Activated CD4-positive, alpha-beta memory T cell treated with anti-CD3 and anti-CD28 coated beads for 36 hours (primary cell): ENCODE measurements at regions not wholly inside any gene's neighbourhood (a gene's known extent, or its start where the extent isn't known, plus 50 kb on each side); places are given as distances from the start of the nearest gene placed in this dataset.

Experiments
- CTCF ChIA-PET: fragments of 350-600 bp; sonication (Branson Sonifier 250); formaldehyde crosslinking; loops from one replicate; lab custom pipeline; 2021; ENCODE audit warnings: antibody characterized with exemption, inconsistent platforms; lab: Charles Lee
- POLR2A ChIA-PET: fragments of 350-600 bp; sonication (Branson Sonifier 250); formaldehyde crosslinking; loops from one replicate; lab custom pipeline; 2021; ENCODE audit warnings: antibody characterized with exemption; lab: Charles Lee
- DNase-seq: peaks from one replicate; pipeline ENCODE4 v3.0.0-alpha.2; 2020
- H3K27ac Mint-ChIP-seq: one replicate; pipeline ENCODE4 v1.8.0; 2021; ENCODE audit warnings: mixed read lengths
- H3K27me3 Mint-ChIP-seq: one replicate; pipeline ENCODE4 v1.8.0; 2021; ENCODE audit warnings: mixed read lengths
- H3K36me3 Mint-ChIP-seq: one replicate; pipeline ENCODE4 v1.8.0; 2021; ENCODE audit warnings: mixed read lengths
- H3K4me1 Mint-ChIP-seq: one replicate; pipeline ENCODE4 v1.8.0; 2021; ENCODE audit warnings: low read depth, mixed read lengths
- H3K4me3 Mint-ChIP-seq: one replicate; pipeline ENCODE4 v1.8.0; 2021; ENCODE audit warnings: mild to moderate bottlenecking, mixed read lengths
- H3K9me3 Mint-ChIP-seq: one replicate; pipeline ENCODE4 v1.8.0; 2021; ENCODE audit warnings: mixed read lengths
- intact Hi-C: fragments of 100-400 bp; cut with micrococcal nuclease; formaldehyde crosslinking; loops from one replicate; pipeline ENCODE4 v1.15.1; 2023

DNA sequence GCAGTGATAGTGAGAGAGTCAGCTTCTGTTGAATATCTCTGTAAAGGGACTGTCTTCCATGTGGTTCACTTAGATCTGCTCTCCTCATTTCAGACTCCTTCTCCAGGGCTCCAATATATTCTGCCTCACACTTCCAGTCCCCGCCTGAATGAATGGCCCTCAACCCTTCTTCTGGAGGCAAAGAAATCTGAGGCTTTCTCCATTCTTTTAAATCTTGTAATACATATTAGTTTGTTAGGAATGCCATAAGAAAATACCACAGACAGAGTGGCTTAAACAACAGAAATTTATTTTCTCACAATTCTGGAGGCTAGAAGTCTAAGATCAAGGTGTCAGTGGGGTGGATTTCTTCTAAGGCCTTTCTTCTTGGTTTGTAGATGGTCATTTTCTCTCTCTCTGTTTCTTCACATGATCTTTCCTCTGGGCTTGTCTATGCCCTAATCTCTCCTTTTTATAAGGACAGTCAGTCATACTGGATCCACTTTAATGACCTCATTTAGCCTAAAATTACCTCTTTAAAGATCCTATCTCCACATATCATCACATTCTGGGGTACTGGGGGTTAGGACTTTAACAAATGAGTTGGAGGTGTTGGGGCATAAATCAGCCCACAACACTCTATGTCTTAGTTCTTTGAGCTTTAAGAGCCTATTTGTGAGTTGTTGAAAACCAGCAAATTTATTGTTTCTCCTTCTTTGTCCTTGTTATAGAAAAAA lies 128.5 kb upstream of the KCNK2 start:
- H3K4me1 Mint-ChIP-seq, result no peaks in the 10 kb centered on the region
- ChIA-PET POLR2A (no interaction called here), CTCF (no interaction called here)
- H3K27ac Mint-ChIP-seq, result no peak overlapping the region
- H3K9me3 Mint-ChIP-seq, result no peaks in the 10 kb centered on the region
- H3K27me3 Mint-ChIP-seq, result peaks cover 3% of the 10 kb centered on the region
- no peak overlapping the region for H3K4me3 Mint-ChIP-seq
- H3K36me3 Mint-ChIP-seq, result no peaks in the 10 kb centered on the region
- DNase-seq, result no peak
- intact Hi-C loops, result no loop called here

DNA sequence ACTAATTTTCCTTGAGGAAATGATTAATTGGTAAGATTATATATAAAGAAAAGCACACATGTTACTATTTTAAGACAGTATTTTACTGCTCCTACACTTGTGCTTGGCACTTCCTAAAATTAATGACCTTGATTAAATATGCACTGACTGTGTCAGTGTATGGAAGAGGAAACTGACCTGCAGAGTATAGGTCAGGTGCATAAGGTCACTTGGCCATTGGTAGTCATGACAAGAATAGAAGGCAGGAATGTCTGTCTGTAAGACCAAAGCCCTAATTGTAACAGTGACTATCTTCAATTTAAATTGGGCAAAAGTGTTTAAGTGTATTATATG lies 128.0 kb upstream of the KCNK2 start:
- H3K36me3 Mint-ChIP-seq, result no peaks in the 10 kb centered on the region
- no peaks in the 10 kb centered on the region for H3K4me1 Mint-ChIP-seq
- ChIA-PET CTCF (no interaction called here), POLR2A (no interaction called here)
- H3K4me3 Mint-ChIP-seq, result no peak overlapping the region
- intact Hi-C loops, result no loop called here
- H3K9me3 Mint-ChIP-seq, result no peaks in the 10 kb centered on the region
- no peak overlapping the region for H3K27ac Mint-ChIP-seq
- DNase-seq, result no peak
- H3K27me3 Mint-ChIP-seq, result peaks cover 3% of the 10 kb centered on the region

DNA sequence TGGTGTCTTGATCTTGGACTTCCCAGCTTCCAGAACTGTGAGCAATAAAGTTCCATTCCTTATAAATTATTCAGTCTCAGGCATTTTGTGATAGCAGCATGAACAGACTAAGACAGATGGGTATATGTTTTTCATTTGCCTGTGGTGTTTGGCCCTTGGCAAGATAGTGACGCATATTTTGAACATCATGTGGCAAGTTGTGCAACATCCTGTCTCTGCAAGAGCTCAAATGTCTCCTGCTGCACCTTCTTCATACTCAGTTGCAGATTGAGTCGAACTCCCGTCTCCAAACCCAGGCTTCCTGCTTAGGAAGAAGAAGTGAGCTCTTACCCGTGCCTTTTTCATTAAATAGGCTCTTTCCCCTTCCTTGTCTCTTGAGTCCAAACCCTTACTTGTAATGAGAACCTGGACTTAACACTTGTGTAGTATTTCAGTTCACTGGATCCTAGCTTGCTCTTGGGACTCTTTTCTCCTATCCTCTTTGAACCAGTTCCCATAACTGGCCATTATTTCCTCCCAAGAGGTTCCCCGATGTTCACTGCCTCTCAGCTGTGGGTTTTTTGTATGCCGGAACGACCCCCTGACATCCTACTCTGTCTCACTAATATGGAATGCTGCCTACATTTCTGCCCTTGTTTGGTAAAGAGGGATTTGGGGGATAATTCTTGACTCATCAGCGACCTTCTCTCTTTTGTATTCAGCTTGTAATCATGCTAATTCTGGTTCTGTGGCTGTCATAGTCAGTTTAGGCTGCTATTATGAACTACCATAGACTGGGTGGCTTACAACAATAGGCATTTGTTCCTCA lies 125.0 kb upstream of the KCNK2 start:
- H3K27ac Mint-ChIP-seq, result no peak overlapping the region
- intact Hi-C loops, result no loop called here

DNA sequence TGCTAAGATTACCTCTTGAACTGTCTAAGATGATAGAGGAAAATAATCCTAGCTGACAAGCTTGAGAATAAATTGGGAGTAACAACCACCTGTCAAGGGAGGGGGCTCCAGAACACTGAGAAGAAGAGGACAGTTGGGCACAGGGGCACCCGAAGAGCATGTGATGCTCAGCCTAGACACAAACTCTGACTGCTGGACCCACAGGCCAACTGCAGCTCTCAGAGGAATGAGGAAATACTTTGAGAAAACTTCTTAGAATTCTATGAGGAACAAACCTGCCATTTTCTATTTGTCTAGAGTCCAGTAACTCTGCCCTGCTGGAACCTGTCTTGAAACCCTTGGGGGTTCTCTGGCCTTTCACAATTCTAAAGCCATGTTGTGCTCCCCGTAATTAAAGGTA lies 124.1 kb upstream of the KCNK2 start:
- no peak for DNase-seq
- Mint-ChIP-seq H3K27me3 (no peaks in the 10 kb centered on the region), H3K27ac (no peak overlapping the region), H3K36me3 (no peaks in the 10 kb centered on the region), H3K4me1 (no peaks in the 10 kb centered on the region), H3K4me3 (no peak overlapping the region), H3K9me3 (no peaks in the 10 kb centered on the region)
- CTCF ChIA-PET, result no interaction called here
- POLR2A ChIA-PET, result no interaction called here
- intact Hi-C loops, result no loop called here

More for the DNA sequence above, 125.0 kb upstream of the KCNK2 start:
- Mint-ChIP-seq H3K4me1 (no peaks in the 10 kb centered on the region), H3K27me3 (no peaks in the 10 kb centered on the region), H3K4me3 (no peak overlapping the region), H3K36me3 (no peaks in the 10 kb centered on the region), H3K9me3 (no peaks in the 10 kb centered on the region)
- no peak for DNase-seq
- ChIA-PET POLR2A (no interaction called here), CTCF (no interaction called here)

DNA sequence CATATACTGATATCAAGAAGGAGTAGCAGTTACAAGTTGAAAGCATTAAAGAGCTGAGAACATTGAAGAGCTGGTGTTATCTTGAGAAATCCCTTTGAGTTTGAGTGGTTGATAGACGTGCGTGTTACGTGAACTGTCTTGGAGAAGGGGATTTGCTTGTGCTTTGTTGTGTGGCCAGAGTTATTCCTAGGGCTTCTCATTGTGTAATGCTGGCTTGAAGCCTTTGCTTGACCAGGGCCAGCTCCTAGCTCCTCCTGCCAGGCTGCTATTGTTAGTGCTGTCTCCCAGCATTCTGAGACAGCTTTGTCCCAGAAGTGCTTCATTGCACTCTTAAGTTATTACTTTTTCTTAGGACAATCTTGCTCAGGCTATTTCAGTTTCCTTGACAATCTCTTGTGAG lies 116.2 kb upstream of the KCNK2 start:
- Mint-ChIP-seq H3K27me3 (peaks cover 3% of the 10 kb centered on the region), H3K4me1 (no peaks in the 10 kb centered on the region), H3K9me3 (no peaks in the 10 kb centered on the region), H3K36me3 (no peaks in the 10 kb centered on the region), H3K27ac (no peak overlapping the region), H3K4me3 (no peak overlapping the region)
- ChIA-PET CTCF (interaction anchor here (0.9 kb wide), 1 partner anchor 25 kb away, joined by 3 read pairs; no protein-coding TSS in a partner anchor), POLR2A (no interaction called here)
- intact Hi-C loops, result no loop called here
- no peak for DNase-seq

DNA sequence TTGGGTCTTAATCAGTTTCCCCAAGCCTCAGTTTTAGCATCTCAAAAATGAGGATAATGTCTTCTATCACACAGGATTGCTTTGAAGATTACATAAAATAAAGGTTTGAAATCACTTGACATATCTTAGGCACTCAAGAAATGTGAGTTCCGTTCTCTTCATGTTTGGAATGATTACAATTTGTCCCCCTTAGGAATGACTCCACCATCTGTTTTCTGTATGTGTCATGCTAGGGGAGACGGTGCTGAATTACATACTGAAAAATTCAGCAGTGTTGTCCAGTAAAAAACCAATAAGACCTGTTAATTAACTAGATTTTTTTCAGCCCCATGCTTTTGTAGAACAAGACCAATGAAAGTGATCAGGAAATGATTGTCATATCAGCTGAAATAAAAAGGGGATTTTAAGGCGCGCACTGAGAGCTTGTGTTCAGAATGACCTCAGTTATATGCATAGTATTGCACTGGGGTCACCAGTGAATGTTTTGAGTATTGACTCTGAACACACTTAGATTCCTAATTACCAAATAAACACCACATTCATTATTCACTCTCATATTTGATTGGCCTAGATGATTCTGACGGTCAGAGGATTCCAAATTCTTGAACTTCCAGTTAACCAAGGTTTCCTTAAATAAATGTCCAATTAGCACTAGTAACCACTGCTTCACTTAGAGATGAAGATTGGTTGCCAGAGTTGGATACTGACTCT lies 114.5 kb upstream of the KCNK2 start:
- Mint-ChIP-seq H3K4me3 (no peak overlapping the region), H3K4me1 (no peaks in the 10 kb centered on the region), H3K36me3 (no peaks in the 10 kb centered on the region), H3K27me3 (peaks cover 3% of the 10 kb centered on the region), H3K27ac (no peak overlapping the region), H3K9me3 (no peaks in the 10 kb centered on the region)
- ChIA-PET POLR2A (no interaction called here), CTCF (no interaction called here)
- no peak for DNase-seq
- intact Hi-C loops, result no loop called here

DNA sequence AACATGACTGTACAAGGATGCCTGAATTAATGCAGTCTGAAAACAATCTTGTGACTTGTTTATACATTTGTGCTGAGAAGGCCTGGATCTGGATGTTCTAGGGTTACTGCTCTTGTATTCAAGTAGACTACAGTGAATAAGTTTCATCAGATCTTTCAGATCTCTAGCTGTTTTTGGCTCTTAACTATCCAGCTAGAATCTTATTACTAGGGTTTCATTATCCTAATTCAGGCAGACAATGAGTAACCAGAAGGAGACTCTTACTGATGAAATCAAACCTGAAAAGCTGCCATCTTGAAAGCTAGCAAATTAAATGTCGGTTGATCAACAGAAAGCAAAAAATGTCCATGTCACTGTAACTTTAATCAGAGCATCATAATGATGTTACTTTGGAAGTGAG lies 112.5 kb upstream of the KCNK2 start:
- intact Hi-C loops, result no loop called here
- H3K9me3 Mint-ChIP-seq, result no peaks in the 10 kb centered on the region
- peaks cover under 1% of the 10 kb centered on the region for H3K27me3 Mint-ChIP-seq
- H3K4me1 Mint-ChIP-seq, result no peaks in the 10 kb centered on the region
- POLR2A ChIA-PET, result no interaction called here
- no peak overlapping the region for H3K4me3 Mint-ChIP-seq
- H3K36me3 Mint-ChIP-seq, result no peaks in the 10 kb centered on the region
- no peak for DNase-seq
- CTCF ChIA-PET, result no interaction called here
- H3K27ac Mint-ChIP-seq, result no peak overlapping the region

DNA sequence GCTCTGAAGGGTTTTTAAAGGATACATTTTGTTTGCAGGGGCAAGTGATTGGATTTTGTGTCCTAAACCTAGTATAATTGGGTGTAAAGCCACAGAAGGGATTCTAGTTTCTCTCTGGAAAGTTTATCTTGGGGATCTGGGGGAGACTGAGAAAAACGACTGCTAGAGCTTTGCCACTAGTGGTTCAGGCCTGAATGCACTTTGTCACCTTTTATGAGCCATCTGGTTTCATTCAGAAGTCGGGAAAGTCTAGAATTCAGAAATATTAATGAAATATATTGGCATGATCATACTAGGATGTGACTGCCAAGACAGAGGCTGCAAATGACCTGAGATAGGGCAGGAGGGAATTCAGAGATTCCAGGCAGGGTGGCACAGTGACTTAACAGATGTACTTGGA lies 111.5 kb upstream of the KCNK2 start:
- DNase-seq, result no peak
- H3K9me3 Mint-ChIP-seq, result no peaks in the 10 kb centered on the region
- H3K27ac Mint-ChIP-seq, result no peak overlapping the region
- intact Hi-C loops, result no loop called here
- ChIA-PET CTCF (no interaction called here), POLR2A (no interaction called here)
- H3K27me3 Mint-ChIP-seq, result no peaks in the 10 kb centered on the region
- no peak overlapping the region for H3K4me3 Mint-ChIP-seq
- H3K36me3 Mint-ChIP-seq, result no peaks in the 10 kb centered on the region
- H3K4me1 Mint-ChIP-seq, result no peaks in the 10 kb centered on the region

DNA sequence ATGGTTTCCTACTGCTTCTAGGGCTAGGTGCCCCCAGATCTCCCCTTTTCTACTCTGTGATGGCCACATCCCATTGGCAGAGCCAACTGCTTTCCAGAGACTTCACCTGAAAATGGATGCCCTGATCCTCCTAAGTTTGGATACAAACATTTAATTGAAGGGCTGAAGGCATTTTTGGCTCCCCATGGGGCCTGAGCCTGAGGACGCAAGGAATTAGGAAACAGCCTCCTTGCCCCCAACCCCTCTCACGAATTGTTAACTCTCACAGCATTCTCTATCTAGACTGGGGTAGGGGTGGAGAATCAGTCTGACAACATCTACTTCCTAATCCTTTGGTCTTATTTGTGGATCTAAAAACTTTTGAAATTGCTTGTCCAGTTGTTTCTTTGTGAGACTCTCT lies 108.5 kb upstream of the KCNK2 start:
- Mint-ChIP-seq H3K27ac (no peak overlapping the region), H3K4me1 (no peaks in the 10 kb centered on the region), H3K27me3 (no peaks in the 10 kb centered on the region), H3K4me3 (no peak overlapping the region), H3K36me3 (no peaks in the 10 kb centered on the region), H3K9me3 (no peaks in the 10 kb centered on the region)
- CTCF ChIA-PET, result no interaction called here
- no peak for DNase-seq
- intact Hi-C loops, result no loop called here
- POLR2A ChIA-PET, result no interaction called here

DNA sequence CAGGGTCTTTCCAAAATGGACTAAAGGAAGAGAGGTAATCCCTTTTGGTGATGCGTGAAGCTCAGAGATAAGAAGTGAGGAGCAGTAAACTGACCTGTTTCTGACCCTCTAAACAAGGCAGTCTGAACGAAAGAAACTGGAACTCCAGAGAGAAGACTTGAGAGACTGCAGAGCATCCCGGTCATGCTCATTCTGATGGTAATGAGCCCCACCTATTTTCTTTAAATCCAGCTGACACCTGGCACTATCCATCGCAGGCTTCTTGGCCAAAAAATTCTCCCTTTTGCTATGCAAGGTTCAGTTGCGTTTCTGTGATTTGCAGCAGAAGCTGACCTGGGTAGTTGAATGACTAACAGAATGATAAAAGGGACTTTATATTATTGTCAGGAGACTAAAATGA lies 105.9 kb upstream of the KCNK2 start:
- H3K4me3 Mint-ChIP-seq, result no peak overlapping the region
- DNase-seq, result no peak
- H3K9me3 Mint-ChIP-seq, result no peaks in the 10 kb centered on the region
- no peaks in the 10 kb centered on the region for H3K27me3 Mint-ChIP-seq
- ChIA-PET POLR2A (no interaction called here), CTCF (no interaction called here)
- no peak overlapping the region for H3K27ac Mint-ChIP-seq
- H3K4me1 Mint-ChIP-seq, result no peaks in the 10 kb centered on the region
- no peaks in the 10 kb centered on the region for H3K36me3 Mint-ChIP-seq
- intact Hi-C loops, result no loop called here

DNA sequence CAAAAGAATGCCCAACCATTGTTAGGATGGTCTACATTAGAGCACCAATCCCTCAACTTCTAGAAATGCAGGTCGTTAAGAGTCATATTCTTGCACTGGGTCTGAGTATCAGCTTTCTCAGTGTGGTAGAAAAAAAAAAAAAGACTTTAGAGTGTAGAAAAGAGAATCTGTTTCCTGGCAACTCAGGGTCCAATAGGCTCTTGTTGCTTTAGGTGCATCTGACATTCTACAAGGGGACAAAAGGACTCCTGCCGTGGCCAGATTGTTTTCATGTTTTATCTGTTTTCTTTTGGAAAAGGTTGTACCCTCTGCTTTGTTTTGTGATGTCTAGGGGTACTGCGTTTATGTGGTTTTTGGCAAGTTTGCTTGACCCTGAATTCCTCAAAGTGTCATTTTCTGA lies 105.4 kb upstream of the KCNK2 start:
- H3K36me3 Mint-ChIP-seq, result no peaks in the 10 kb centered on the region
- no peak overlapping the region for H3K4me3 Mint-ChIP-seq
- no peak for DNase-seq
- no peaks in the 10 kb centered on the region for H3K27me3 Mint-ChIP-seq
- ChIA-PET POLR2A (no interaction called here), CTCF (no interaction called here)
- no peaks in the 10 kb centered on the region for H3K4me1 Mint-ChIP-seq
- intact Hi-C loops, result no loop called here
- H3K27ac Mint-ChIP-seq, result no peak overlapping the region
- no peaks in the 10 kb centered on the region for H3K9me3 Mint-ChIP-seq

DNA sequence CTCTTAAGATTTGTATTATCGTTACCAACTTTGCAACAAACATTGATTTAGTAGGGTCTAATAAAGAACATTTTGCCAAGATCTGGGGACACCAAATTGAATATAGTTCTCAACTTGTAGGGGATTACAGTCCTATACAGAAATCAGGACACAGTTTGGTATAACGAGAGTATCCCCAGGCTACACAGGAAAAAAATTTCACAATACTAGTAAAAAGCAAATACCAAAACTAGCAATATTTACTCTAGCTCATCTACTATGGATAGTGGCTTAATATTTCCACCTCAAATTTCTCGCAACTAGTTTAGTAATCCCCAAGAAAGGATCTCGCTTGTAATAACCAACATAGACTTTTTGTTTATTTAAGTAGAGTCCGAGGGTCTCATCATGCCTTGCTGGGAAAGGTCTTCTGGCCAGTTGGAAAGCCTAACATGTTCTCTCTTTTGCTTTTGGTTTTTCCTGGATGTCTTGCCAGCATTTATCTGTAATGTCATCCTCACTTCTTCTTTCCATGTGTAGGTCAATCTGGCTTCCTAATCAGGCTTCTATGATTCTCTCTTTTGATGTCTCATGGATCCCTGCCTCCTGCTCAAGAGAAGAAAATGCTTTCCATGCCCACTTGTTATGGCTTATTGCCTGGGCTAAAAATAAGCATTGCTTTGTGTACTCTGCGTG lies 104.7 kb upstream of the KCNK2 start:
- no peak overlapping the region for H3K4me3 Mint-ChIP-seq
- intact Hi-C loops, result no loop called here
- ChIA-PET CTCF (no interaction called here), POLR2A (no interaction called here)
- no peaks in the 10 kb centered on the region for H3K9me3 Mint-ChIP-seq
- no peaks in the 10 kb centered on the region for H3K27me3 Mint-ChIP-seq
- DNase-seq, result no peak
- no peaks in the 10 kb centered on the region for H3K36me3 Mint-ChIP-seq
- H3K27ac Mint-ChIP-seq, result no peak overlapping the region
- no peaks in the 10 kb centered on the region for H3K4me1 Mint-ChIP-seq
